ENCODE measurements at regions not wholly inside any gene's neighbourhood (a gene's known extent, or its start where the extent isn't known, plus 50 kb on each side); places are given as distances from the start of the nearest gene placed in this dataset.

DNA sequence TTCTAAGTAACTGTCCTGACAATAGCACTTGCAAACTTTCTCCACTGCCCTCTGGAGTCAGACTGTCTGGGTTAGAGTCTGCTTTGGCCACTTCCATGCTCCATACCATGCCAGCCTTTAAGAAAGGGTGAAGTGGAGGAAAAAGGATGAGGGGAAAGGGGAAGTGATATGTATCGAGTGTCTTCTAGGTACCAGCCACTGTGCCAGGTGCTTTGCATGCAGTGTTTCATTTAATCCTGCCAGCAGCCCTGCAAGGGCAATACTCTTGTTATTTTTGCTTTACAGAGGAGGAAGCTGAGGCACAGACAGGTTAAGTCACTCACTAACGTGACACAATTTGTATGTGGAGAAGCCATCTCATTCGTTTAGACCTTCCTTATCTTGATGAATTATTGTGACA, 55.6 kb downstream of the RTL9 start:
- no peak for TF ChIP-seq STAT5B (CRISPR knock-in tag; IDR thresholded peaks at IDR 0.05)
- TF ChIP-seq CHCHD3 (CRISPR knock-in tag; IDR thresholded peaks at IDR 0.05) = no peak
- TF ChIP-seq ZNF572 (CRISPR knock-in tag; IDR thresholded peaks at IDR 0.05) = no peak
- no peak for TF ChIP-seq ZNF292 (CRISPR knock-in tag; IDR thresholded peaks at IDR 0.05; ENCODE audit: borderline replicate concordance, low read depth)
- no peak for TF ChIP-seq PRMT3 (CRISPR knock-in tag; IDR thresholded peaks at IDR 0.05; ENCODE audit: borderline replicate concordance, low read depth)
- TF ChIP-seq ZNF24 (IDR thresholded peaks at IDR 0.05) = no peak
- TF ChIP-seq MAFG (CRISPR knock-in tag; IDR thresholded peaks at IDR 0.05) = no peak
- no peak for TF ChIP-seq KMT2A (CRISPR knock-in tag; IDR thresholded peaks at IDR 0.05)
- TF ChIP-seq, protein P1, sequence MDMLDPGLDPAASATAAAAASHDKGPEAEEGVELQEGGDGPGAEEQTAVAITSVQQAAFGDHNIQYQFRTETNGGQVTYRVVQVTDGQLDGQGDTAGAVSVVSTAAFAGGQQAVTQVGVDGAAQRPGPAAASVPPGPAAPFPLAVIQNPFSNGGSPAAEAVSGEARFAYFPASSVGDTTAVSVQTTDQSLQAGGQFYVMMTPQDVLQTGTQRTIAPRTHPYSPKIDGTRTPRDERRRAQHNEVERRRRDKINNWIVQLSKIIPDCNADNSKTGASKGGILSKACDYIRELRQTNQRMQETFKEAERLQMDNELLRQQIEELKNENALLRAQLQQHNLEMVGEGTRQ (IDR thresholded peaks at IDR 0.05; ENCODE audit: low read depth, low read length) = no peak
- TF ChIP-seq, protein P1 (CRISPR knock-in tag; IDR thresholded peaks at IDR 0.05; ENCODE audit: borderline replicate concordance) = no peak
- no peak for TF ChIP-seq JUN (CRISPR knock-in tag; IDR thresholded peaks at IDR 0.05)
- TF ChIP-seq BHLHE40 (IDR thresholded peaks at IDR 0.05; ENCODE audit: low read length) = no peak
- TF ChIP-seq SATB2 (CRISPR knock-in tag; IDR thresholded peaks at IDR 0.05) = no peak
- no peak for TF ChIP-seq ZNF788 (CRISPR knock-in tag; IDR thresholded peaks at IDR 0.05; ENCODE audit: borderline replicate concordance)
- no peak for TF ChIP-seq PAF1 (CRISPR knock-in tag; IDR thresholded peaks at IDR 0.05)
- no peak for TF ChIP-seq TOPORS (CRISPR knock-in tag; IDR thresholded peaks at IDR 0.05)
- no peak for TF ChIP-seq SP2 (CRISPR knock-in tag; IDR thresholded peaks at IDR 0.05)
- TF ChIP-seq, protein P2, sequence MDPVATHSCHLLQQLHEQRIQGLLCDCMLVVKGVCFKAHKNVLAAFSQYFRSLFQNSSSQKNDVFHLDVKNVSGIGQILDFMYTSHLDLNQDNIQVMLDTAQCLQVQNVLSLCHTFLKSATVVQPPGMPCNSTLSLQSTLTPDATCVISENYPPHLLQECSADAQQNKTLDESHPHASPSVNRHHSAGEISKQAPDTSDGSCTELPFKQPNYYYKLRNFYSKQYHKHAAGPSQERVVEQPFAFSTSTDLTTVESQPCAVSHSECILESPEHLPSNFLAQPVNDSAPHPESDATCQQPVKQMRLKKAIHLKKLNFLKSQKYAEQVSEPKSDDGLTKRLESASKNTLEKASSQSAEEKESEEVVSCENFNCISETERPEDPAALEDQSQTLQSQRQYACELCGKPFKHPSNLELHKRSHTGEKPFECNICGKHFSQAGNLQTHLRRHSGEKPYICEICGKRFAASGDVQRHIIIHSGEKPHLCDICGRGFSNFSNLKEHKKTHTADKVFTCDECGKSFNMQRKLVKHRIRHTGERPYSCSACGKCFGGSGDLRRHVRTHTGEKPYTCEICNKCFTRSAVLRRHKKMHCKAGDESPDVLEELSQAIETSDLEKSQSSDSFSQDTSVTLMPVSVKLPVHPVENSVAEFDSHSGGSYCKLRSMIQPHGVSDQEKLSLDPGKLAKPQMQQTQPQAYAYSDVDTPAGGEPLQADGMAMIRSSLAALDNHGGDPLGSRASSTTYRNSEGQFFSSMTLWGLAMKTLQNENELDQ (CRISPR knock-in tag; IDR thresholded peaks at IDR 0.05; ENCODE audit: borderline replicate concordance) = no peak
- TF ChIP-seq, protein P3, sequence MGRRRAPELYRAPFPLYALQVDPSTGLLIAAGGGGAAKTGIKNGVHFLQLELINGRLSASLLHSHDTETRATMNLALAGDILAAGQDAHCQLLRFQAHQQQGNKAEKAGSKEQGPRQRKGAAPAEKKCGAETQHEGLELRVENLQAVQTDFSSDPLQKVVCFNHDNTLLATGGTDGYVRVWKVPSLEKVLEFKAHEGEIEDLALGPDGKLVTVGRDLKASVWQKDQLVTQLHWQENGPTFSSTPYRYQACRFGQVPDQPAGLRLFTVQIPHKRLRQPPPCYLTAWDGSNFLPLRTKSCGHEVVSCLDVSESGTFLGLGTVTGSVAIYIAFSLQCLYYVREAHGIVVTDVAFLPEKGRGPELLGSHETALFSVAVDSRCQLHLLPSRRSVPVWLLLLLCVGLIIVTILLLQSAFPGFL (CRISPR knock-in tag; IDR thresholded peaks at IDR 0.05) = no peak
- TF ChIP-seq ARNT (IDR thresholded peaks at IDR 0.05) = no peak
- no peak for TF ChIP-seq POGZ (CRISPR knock-in tag; IDR thresholded peaks at IDR 0.05)
- CTCF ChIA-PET (ENCODE audit: low intra/inter-chr PET ratio, low total read pairs) = no interaction called here
- ATAC-seq (no peak), FAIRE-seq (no peak), DNase-seq (ENCODE audit: low spot score) (no peak)
- Histone ChIP-seq H3K36me3 (replicated peaks in 1 of 2; ENCODE audit: control insufficient read depth in 1 of 2, insufficient read depth in 2 of 2, low read length in 2 of 2) (no peaks in the 10 kb centered on the region), H3K4me3 (replicated peaks in 1 of 3; ENCODE audit: insufficient read depth in 1 of 3, low read depth in 2 of 3, low read length in 3 of 3) (no peak overlapping the region), H3K9ac (ENCODE audit: insufficient read depth, low read depth, low read length) (no peak overlapping the region), H3K4me2 (ENCODE audit: low read depth, low read length) (no peak overlapping the region), H3K4me1 (ENCODE audit: insufficient read depth, low read length) (no peaks in the 10 kb centered on the region), H3K27ac (ENCODE audit: extremely low read length, insufficient read depth, low read length) (no peak overlapping the region), H3K9me3 (ENCODE audit: low read length) (no peaks in the 10 kb centered on the region), H4K20me1 (ENCODE audit: insufficient read depth, low read length) (no peaks in the 10 kb centered on the region), H3K79me2 (ENCODE audit: insufficient read depth, low read length) (no peaks in the 10 kb centered on the region), H2AFZ (ENCODE audit: low read length) (no peak overlapping the region), H3K27me3 (ENCODE audit: control insufficient read depth in 1 of 2, insufficient read depth in 2 of 2, low read length in 2 of 2) (no peaks in the 10 kb centered on the region)
- no TSS peak for BruUV-seq (replicated peaks)
- POLR2A ChIA-PET = no interaction called here
- in situ Hi-C loops (cut with HindIII; ENCODE audit: extremely low pct_ligation_motif_present, low pct_unique_long_range_greater_than_20kb) = loop anchor here (25.0 kb wide), 1 partner anchor 502 kb away; no protein-coding TSS in a partner anchor
- intact Hi-C loops (cut with micrococcal nuclease; ENCODE audit: unreplicated experiment) = no loop called here
- WGBS (ENCODE audit: low lambda C conversion rate) = 0% methylated on average over 3 of the region's 3 CpGs

All from HepG2 (cell line).